Smooth muscle cell (in vitro differentiated cells): ENCODE measurements at regions not wholly inside any gene's neighbourhood (a gene's known extent, or its start where the extent isn't known, plus 50 kb on each side); places are given as distances from the start of the nearest gene placed in this dataset.
"Not testable (repeated sequence)": the region's sequence is repeated elsewhere in the genome, so short reads cannot be mapped to it uniquely, and the experiment has no call there.

ENCODE experiments used
- DNase-seq: peaks from one replicate; lab custom pipeline; 2025; ENCODE audit not compliant: unreplicated experiment; lab: John Stamatoyannopoulos, UW
- H2AFZ ChIP-seq: fragments of 200-600 bp; sonication (generic); 2 replicates; pipeline ENCODE4 v1.6.0; 2016; ENCODE audit warnings: antibody characterized with exemption, low read depth, mild to moderate bottlenecking
- H3F3A ChIP-seq: fragments of 200-600 bp; sonication (generic); 2 replicates; pipeline ENCODE4 v1.6.0; 2017; ENCODE audit warnings: antibody characterized with exemption, low read depth
- H3K27ac ChIP-seq: fragments of 200-600 bp; sonication (generic); 2 replicates; pipeline ENCODE4 v1.5.1; 2016; ENCODE audit warnings: low read depth, mild to moderate bottlenecking
- H3K27me3 ChIP-seq: fragments of 200-600 bp; sonication (generic); 2 replicates; pipeline ENCODE4 v1.6.1; 2016; ENCODE audit warnings: low read depth, mild to moderate bottlenecking
- H3K36me3 ChIP-seq: fragments of 200-600 bp; sonication (generic); 2 replicates; pipeline ENCODE4 v1.5.1; 2016; ENCODE audit warnings: low read depth
- H3K4me1 ChIP-seq: fragments of 200-600 bp; sonication (generic); 2 replicates; pipeline ENCODE4 v1.5.1; 2016; ENCODE audit warnings: low read depth
- H3K4me2 ChIP-seq: fragments of 200-600 bp; sonication (generic); 2 replicates; pipeline ENCODE4 v1.6.0; 2016; ENCODE audit warnings: mild to moderate bottlenecking
- H3K4me3 ChIP-seq: fragments of 200-600 bp; sonication (generic); 2 replicates; pipeline ENCODE4 v1.5.1; 2016; ENCODE audit warnings: mild to moderate bottlenecking
- H3K79me2 ChIP-seq: fragments of 200-600 bp; sonication (generic); 2 replicates; pipeline ENCODE4 v1.6.0; 2016; ENCODE audit warnings: low read depth, mild to moderate bottlenecking
- H3K9ac ChIP-seq: fragments of 200-600 bp; sonication (generic); 2 replicates; pipeline ENCODE4 v1.6.0; 2016; ENCODE audit warnings: low read depth
- H3K9me3 ChIP-seq: fragments of 200-600 bp; sonication (generic); replicated peaks from 2 replicates; pipeline ENCODE4 v1.5.1; 2016; ENCODE audit warnings: low read depth
- H4K20me1 ChIP-seq: fragments of 200-600 bp; sonication (generic); 2 replicates; pipeline ENCODE4 v1.6.0; 2016; ENCODE audit warnings: low read depth
- CTCF ChIP-seq: fragments of 200-600 bp; sonication (generic); IDR thresholded peaks from 2 replicates; pipeline ENCODE4 v1.5.1; 2017; ENCODE audit warnings: borderline replicate concordance, mild to moderate bottlenecking, antibody characterized with exemption; ENCODE audit not compliant: insufficient read depth, poor library complexity, severe bottlenecking
- WGBS: methylation state at CpG from one replicate; pipeline ENCODE4 v1.1.7; 2016; ENCODE audit warnings: low lambda C conversion rate; 5-methylcytosine and 5-hydroxymethylcytosine counted together

GRCh38 chr21:15627011-15627410 is 102.8 kb upstream of the USP25 start:
- Histone ChIP-seq H3K4me3 (no peak overlapping the region), H2AFZ (no peak overlapping the region), H3F3A (no peaks in the 10 kb centered on the region), H3K36me3 (no peaks in the 10 kb centered on the region), H3K9me3 (no peaks in the 10 kb centered on the region), H3K9ac (no peak overlapping the region), H3K27me3 (no peaks in the 10 kb centered on the region), H3K27ac (no peak overlapping the region), H3K79me2 (no peaks in the 10 kb centered on the region), H4K20me1 (no peaks in the 10 kb centered on the region), H3K4me1 (peaks cover 4% of the 10 kb centered on the region), H3K4me2 (no peak overlapping the region)
- no peak for DNase-seq
- WGBS: 58% methylated on average over 3 of the region's 3 CpGs
- no peak for TF ChIP-seq CTCF

- H3K4me1 ChIP-seq: peaks cover 4% of the 10 kb centered on the region
- WGBS: 38% methylated on average over 7 of the region's 7 CpGs
Measured at GRCh38 chr21:15627823-15628222, 102.0 kb upstream of the USP25 start.

GRCh38 chr21:15631342-15631741 is 98.4 kb upstream of the USP25 start:
- peak overlapping the region; percentile 51 for H3K4me2 ChIP-seq
- peak overlapping the region; percentile 9 for H3K9ac ChIP-seq
- H3K27me3 ChIP-seq: no peaks in the 10 kb centered on the region
- no peaks in the 10 kb centered on the region for H3K36me3 ChIP-seq
- DNase-seq: no peak
- peaks cover 4% of the 10 kb centered on the region for H3K4me1 ChIP-seq
- no peaks in the 10 kb centered on the region for H4K20me1 ChIP-seq
- no peaks in the 10 kb centered on the region for H3F3A ChIP-seq
- 2% methylated on average over 2 of the region's 2 CpGs for WGBS
- TF ChIP-seq CTCF: no peak
- H3K9me3 ChIP-seq: no peaks in the 10 kb centered on the region
- H3K27ac ChIP-seq: peak overlapping the region; percentile 60
- peak overlapping the region; percentile 63 for H2AFZ ChIP-seq
- H3K4me3 ChIP-seq: no peak overlapping the region
- no peaks in the 10 kb centered on the region for H3K79me2 ChIP-seq

More at GRCh38 chr21:15627823-15628222, 102.0 kb upstream of the USP25 start:
- no peaks in the 10 kb centered on the region for H3K27me3 ChIP-seq
- no peaks in the 10 kb centered on the region for H3F3A ChIP-seq
- H3K79me2 ChIP-seq: no peaks in the 10 kb centered on the region
- H3K36me3 ChIP-seq: no peaks in the 10 kb centered on the region
- H4K20me1 ChIP-seq: no peaks in the 10 kb centered on the region
- no peak overlapping the region for H3K27ac ChIP-seq
- no peak overlapping the region for H3K4me3 ChIP-seq
- no peak overlapping the region for H3K9ac ChIP-seq
- DNase-seq: no peak
- H3K4me2 ChIP-seq: no peak overlapping the region
- no peaks in the 10 kb centered on the region for H3K9me3 ChIP-seq
- peak overlapping the region; percentile 82 for H2AFZ ChIP-seq
- TF ChIP-seq CTCF: no peak

GRCh38 chr21:15634541-15634940 is 95.2 kb upstream of the USP25 start:
- not testable (repeated sequence) for H3K27me3 ChIP-seq, H3K36me3 ChIP-seq

More at GRCh38 chr21:15634541-15634940, 95.2 kb upstream of the USP25 start:
- not testable (repeated sequence) for H3K9me3 ChIP-seq, H3K4me3 ChIP-seq, H4K20me1 ChIP-seq, H3K9ac ChIP-seq, H3F3A ChIP-seq, DNase-seq, H2AFZ ChIP-seq, H3K4me1 ChIP-seq, H3K4me2 ChIP-seq, H3K27ac ChIP-seq, H3K79me2 ChIP-seq
- 75% methylated on average over 5 of the region's 5 CpGs for WGBS
